Limb (tissue), 2 donors: ENCODE measurements at regions not wholly inside any gene's neighbourhood (a gene's known extent, or its start where the extent isn't known, plus 50 kb on each side); places are given as distances from the start of the nearest gene placed in this dataset.

ENCODE experiments used
- DNase-seq, 2 donors: peaks; one replicate each; pipeline ENCODE4 v3.0.0-alpha.2; 2016; ENCODE audit errors: extremely low spot score in 2 of 2

DNA sequence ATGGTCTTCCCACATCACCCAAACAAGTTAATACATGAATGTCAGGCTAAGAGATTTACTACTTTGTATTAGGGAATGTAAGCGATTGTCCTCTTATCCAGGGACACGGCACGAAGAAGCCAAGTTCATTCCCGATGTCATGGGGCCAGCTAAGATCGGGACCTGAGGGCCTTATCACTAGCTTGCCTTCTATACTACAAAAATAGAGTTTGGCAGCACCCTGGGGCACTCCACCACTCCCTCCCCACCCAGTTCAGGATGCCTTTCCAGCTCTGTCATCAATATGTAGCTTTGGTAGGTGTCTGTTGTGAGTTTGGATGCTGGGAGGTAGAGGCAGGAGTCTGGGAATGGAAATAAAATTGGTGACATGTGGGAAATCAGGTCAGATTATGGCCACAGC lies 197.5 kb downstream of the ATG4C start:
- DNase-seq, result no peak

DNA sequence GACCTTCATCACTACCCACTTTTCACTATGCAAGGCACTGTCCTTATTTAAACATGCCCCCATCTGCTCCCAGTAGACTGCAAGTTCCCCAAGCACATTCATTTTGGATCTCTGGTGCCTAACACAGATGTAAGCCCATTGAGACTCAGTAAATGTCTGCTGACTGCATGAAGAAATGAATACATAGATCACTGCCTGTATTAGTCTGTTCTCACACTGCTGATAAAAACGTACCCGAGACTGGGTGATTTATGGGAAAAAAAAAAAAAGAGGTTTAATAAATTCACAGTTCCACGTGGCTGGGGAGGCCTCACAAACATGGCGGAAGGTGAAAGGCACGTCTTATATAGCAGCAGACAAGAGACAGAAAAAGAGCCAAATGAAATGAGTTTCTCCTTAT lies 204.9 kb downstream of the ATG4C start:
- DNase-seq, result no peak

DNA sequence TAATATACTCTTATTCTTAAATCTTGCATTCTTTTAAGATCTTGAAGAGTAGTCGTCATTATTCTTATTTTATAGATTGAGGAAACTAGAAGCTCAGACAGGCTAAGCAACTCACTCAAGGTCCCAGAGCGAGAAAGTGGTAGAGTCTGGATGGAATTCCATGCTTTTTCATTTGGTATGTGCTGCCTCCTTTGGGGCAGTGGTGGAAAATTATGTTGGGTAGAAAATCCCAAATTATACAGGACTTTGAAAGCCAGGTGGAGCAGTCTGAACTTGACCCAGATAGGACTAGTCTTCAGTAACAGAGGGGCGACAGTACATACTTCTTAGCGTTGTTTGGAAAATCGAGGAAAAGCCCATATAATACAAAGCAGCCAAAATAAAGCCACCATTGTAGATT lies 205.6 kb downstream of the ATG4C start:
- DNase-seq, result no peak

DNA sequence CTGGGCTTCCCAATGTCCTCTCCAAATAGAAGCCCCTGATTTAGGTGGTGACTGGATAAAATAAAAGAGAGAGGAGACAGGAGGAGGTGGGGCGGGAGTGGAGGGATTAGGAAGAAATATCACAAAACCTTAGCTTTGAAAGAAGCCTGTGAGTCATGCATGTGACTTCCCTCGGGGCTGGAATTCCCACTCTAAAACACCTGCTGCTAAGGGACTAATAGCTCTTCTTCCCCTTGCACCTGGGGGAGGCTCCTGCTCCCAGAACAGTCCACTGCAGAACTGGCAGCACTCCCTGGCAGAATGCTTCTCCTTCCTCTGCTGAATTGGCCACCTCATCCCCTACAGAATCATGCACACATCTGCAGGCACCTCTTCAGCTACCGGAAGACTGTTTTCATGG lies 207.2 kb downstream of the ATG4C start:
- no peak for DNase-seq

DNA sequence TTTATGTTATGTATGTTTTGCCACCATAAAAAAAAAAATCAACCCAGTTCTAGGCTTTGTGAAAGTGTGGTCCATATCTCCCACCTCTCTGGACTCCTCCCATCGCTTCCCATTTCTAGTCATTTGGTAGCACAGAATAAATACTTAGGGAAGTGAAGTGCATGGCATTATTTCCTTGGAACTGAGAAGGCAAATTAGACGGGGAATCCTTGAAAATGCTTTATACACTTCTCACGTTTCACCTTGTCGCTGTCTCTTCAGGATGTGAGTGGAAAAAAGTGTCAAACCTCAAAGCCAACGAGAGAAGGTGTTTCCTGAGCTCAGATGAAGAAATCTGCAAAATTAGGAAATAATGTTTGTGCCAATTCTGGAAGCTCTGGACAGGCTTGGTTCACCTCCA lies 209.9 kb downstream of the ATG4C start:
- DNase-seq, result no peak

DNA sequence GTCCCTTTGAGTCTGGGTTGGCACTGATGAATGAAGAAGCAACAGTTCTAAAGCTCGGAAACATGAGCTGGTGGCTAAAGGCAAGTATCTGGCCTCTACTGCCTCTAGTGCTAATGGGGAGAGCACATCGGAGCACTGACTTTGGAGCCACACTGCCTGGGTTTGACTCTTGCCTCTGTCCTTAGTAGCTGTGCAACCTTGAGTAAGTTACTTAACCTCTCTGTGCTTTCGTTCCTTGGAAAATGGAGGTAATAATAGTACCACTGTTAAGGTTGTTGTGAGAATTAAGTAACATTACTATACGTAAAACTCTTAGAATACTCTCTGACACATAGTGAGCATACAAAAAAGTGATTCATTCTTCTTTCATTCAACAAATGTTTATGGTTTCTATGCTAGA lies 211.2 kb downstream of the ATG4C start:
- no peak for DNase-seq

DNA sequence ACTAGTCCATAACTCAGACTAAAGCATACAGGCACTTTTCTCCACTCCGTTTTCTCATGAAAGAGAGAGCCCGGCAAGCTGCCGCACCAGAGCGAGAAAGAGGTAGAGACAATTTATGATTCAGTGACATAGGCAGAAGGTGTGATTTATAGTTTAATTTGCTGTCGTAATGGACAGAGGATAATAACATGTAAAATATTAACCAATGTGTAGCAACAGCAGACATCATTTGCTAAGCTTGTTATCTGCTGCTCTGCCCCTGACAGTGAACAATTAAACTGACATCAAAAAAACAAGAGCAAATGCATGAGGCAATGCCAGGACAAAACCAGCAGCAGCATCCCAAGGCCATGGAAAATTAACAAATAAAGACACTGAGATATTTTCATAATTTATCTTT lies 214.0 kb downstream of the ATG4C start:
- DNase-seq, result no peak

DNA sequence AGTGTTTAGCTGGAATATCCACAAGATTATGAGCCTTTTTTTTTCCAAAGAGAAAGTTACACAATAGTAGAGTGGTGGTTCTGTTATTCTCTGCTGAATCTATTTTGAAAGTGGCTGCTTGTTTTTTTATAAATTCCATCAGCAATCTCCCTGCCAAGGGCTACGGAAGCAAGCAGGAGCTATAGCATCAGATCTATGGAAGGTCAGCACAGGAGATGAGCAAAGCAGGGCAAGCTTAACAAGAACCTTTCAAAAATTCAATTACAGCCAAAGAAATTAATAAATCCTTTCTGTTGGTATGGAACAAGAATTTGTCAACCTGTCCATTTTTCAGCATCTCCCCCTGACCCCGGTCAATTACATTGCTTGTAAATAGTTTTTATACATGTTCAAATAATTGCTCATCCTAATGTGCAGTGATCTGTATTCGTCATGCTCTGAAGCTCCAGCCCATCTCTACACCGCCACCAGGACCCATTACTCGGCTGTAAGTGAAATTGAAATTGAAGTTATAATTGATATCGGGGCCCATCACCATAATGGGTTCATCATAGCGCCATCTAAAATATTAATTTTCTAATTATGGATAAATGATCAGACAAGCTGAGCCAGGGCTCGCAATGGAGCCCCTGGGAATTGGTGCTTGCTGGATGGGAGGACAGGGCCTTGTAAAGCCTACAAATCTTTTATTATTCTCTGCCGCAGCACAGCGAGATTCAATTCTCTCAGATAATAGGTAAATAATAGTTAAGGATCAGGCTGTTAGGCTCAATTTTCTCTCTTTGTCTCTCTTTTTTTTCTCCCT lies 215.1 kb downstream of the ATG4C start:
- peak in 1 of 2 donors; percentile 33 for DNase-seq

DNA sequence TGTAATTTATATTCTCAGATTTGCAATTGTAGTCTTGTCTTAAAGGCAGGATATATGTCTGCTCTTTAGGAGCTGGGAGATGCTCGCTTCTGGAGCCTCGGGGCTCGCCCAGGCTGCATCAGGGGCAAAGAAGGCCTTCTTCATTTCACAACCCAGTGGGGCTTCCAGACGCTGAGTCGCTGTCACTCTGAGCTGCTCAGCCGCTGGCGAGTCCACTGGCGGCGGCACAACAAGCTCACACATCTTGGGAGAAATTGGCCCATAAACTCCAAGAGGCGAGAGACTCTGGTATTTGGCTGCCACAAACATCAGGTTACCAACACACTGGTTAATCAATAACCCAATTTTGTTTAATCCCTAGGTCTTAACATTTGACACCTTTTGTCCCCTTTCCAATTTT lies 216.6 kb downstream of the ATG4C start:
- no peak for DNase-seq

DNA sequence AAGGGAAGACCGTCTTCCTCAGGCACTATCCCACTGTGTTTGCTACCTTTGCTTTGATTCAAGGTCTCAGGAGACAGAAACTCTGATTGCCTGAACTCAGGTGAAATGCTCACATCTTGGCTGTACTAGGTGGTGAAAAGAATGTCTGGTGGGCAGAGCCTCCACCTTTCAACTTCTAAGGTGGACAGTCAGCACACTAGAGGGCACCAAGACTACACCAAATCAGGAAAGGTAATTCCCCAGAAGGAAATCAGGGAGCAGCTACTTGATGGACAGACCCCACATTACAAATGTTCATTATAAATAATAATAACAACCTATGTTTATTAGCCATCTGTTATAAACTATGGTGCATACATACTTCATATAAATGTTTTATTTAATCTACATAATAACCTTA lies 220.9 kb downstream of the ATG4C start:
- DNase-seq, result no peak

DNA sequence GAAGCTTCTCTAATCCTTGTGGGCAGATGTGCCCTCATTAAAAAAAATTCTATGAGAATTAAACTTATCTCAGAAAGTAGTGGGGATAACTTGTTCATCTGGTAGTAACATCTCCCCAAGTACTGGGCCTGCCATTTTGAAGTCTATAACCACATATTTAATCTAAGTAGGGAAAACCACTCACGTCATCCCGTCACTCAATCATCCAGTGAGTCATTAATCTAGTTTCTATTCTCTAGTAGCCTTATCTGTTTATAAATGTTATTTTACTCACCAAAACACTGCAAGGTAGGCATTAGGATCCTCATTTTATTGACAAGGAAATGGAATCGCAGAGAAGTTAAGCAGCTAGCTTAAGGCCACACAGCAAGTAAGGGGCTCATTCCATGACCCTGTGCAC lies 221.9 kb downstream of the ATG4C start:
- DNase-seq, result no peak

DNA sequence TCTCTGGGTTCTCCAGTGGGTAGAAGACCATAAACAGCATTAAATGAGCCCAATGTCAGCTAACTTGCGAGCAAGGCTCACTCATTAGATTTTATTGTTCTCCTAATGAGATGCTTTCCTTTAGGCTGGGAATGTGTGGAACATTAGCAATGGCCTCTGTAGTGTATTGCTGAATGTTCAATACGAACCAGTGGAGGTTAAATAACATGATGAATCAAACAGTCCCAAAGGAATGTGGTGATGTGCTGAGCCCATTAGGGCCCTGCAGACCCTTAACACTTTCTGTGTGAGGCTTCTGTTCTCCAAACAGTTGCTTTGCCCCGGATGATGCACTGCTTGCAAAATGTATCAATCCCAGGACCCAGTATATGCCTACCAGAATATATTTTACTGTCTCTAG lies 225.5 kb downstream of the ATG4C start:
- DNase-seq, result no peak

DNA sequence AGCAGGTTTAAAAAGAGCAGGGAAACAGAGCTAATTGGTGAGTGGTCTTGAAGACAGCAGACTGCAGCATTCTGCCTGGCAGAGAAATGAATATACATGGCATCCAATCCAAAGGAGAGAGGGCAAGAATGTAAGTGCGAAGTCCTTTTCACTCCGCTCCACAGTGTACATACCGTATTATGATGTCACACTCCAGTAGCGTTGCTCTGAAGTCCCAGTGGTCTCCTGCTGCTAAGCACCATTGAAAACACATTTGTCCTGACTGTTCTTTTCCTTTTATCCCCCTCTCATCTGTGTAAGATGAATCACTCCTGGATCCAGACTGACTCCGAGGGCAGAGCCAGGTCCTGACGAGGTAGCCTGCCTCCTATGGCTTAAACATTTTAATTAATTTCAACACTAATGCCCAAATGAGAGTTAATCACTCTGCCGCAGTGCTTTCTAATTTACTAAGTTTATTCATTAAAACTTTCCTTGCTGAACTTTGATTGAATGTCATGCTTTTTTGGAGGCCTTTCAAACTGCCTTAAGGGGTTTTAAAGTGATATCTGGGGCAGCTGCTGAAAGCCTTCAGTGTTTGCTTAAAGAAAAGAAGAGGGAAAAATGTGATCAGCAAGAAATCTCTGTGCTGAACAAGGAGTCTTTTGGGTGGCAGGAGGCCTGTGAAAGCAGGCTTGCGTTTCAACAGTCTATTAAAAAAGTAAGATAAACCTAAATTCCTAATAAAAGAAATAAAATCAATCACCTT lies 227.2 kb downstream of the ATG4C start:
- DNase-seq, result peak in 1 of 2 donors; percentile 47

DNA sequence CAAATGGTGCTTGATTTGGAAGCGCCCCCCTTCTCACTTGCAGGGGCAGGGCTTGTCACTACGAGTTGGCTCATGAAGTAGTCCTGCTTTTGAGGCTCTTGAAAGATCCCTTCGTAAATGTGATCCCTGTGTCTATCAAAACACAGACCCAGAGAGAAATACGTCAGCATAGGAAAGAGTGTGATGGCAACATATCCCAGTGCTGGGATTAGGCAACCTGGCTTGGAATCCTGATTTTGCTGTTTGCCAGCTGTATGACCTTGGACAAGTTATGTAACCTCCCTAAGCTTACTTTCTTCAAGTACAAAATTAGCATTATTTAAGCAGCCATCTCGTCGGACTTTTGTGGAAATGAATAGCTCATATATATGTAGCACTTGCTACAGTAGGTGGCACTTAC lies 228.4 kb downstream of the ATG4C start:
- DNase-seq, result no peak

DNA sequence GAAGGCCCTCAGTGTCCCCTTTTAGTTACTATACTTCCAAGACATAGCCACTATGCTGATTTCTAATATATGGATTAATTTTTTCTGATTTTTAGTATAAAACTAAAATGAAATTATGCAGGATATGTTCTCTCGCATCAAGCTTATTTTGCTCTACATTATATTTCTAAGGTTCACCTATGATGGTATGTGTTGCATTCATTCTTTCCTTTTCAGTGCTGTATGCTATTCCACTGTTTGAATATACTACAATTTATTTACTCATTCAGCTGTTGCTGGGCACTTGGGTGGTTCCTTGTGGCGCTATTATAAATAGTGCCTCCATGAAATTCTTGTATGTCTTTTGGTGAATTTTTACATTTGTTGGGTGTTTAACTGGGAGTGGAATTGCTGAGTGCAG lies 230.3 kb downstream of the ATG4C start:
- DNase-seq, result no peak

DNA sequence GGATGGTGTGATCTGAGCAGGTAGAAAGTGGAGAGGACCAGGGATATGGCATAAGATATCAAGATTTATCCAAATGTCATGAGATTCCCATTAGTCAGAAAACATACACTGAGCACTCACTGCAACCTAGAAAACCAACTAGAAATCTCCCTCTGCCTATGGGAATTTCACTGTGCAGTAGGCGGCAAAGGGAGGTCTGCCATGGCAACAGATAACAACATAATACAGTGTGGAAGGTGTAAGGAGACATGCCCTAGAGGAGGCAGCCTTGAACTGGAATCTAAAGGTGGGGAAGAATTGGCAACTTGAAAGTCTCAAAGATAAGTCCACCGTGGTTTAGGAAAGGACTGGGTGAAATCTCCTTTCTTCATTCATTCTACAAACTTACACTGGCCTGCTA lies 238.4 kb downstream of the ATG4C start:
- no peak for DNase-seq

DNA sequence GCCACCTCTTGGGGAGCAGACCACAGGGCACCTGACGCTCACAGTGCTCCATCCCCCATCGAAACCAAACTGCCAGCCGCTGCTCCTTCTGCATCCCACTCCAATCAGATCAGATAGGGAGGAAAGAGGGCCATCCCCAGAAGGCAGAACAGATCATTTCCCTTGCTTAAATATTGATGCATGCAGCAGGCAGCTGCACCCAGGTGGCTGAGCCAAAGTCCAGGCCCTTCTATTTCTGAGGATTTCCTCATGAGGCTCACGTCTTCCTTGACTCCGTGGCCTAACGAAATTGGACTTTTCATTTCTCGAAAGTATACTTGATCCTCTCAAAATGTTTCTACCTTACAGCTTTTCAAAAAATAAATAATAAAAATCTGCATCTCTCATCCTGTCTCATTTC lies 239.2 kb downstream of the ATG4C start:
- DNase-seq, result no peak

DNA sequence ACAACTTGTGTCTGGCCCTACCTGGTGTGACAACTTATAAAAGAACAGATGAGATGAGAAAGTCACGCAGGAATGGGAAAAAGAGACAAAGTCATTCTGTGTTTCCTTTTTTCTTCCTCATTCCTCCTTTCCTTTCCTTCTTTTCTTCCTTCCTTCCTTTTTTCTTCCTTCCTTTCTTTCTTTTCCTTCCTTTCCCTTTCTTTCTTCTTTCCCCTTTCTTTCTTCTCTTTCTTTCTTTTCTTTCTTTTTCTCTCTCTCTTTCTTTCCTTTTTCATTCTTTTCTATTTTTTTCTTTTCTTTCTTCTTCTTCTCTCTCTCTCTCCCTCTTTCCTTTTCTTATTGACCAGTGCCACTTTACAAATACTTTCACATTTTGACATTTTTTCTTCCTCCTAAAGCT lies 239.7 kb downstream of the ATG4C start:
- DNase-seq, result no peak

DNA sequence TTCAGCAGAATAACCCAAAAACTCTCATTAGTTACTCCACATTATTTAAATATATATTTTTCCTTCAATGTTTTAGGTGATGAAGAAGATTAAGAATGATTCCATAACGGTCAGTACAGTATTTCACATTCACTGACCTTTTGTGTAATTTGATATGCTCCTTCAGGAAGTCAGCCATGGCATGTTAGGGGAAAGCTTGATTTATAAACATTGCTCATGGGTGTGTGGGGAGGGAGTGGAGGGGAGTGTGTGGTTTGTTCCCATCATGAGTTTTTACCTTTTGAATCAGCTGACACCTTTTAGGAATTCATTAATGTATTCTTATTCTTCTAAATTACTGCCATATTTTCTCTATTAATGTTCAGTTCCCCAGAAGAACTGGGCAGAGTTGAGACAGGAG lies 240.2 kb downstream of the ATG4C start:
- DNase-seq, result no peak

DNA sequence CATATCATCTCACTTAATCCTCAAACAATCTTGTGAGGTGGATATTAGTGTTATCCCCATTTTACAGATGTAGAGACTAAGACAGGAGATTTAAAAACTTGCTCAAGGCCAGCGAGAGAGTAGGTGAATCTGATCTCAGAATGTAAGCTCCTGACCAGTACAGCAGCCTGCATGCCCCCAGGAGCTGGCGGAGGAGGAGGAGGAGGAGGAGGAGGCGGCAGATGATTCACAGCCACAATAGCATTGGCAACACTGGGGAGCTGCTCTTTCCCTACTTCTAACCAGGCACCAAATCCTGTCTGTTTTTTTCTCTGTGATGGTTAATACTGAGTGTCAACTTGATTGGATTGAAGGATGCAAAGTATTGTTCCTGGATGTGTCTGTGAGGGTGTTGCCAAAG lies 243.2 kb downstream of the ATG4C start:
- no peak for DNase-seq

DNA sequence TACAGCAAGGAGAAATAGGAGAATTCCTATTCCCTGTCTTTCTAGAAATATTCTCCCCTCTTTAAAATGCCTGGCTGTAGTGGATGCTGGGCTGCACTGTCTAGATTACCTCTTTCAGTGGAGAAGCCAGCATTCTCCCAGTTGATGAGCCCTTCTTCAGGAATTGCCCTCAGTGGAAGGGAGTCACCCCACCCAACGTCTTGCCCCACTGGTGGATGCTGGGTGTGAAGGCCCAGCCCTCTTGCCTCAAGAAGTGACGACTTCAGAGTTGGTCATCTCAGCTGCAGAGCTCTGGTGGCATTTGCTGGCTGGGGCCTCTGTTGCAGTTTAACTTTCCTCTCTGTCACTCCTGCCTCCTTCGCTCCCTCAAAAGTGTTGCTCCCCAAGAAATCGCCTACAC lies 248.2 kb downstream of the ATG4C start:
- DNase-seq, result no peak

DNA sequence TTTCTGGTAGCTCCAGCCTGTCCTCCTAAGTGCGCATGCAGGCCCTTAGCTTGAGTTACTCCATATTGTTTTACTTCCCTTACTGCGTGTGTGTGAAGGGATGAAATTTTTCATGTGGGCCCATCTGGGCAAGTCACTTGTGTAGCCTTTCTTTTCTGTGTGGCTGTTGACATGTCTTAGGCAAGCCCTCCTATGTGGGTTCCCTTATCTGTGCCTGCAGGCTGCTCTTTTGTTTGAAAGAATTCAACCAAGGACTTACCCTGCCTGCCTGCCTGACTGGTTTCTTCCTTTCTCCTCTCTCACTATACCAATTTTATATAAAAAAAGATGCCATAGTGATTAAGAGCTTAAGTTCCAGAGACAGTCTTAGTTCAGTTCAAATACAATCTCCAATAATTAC lies 249.3 kb downstream of the ATG4C start:
- DNase-seq, result no peak

DNA sequence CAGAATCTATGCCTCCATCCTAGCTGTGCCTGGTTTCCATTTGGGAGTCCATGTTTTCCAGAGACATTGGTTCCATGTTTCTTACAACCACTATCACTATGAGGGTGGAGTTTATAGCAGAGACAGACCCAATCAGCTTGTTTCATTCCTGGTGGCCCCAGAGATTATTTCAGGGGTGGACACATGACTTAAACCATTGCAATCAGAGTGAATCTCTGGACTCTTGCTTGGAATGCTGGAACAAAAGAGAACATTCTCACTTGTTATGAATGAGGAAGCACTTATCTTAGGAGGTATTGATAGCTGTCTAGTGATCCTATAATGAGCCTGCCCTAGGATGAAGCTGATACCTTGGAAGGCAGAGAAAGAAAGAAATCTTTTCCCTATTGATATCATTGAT lies 250.3 kb downstream of the ATG4C start:
- DNase-seq, result no peak
